NCI-H2171 treated with DMSO at 0.1 percent for 48 hours (cell line): ENCODE measurements at regions not wholly inside any gene's neighbourhood (a gene's known extent, or its start where the extent isn't known, plus 50 kb on each side); places are given as distances from the start of the nearest gene placed in this dataset.
"Not testable (repeated sequence)": the region's sequence is repeated elsewhere in the genome, so short reads cannot be mapped to it uniquely, and the experiment has no call there.

ENCODE experiments used
- DNase-seq: peaks from one replicate; lab custom pipeline; 2025; lab: John Stamatoyannopoulos, UW

DNA sequence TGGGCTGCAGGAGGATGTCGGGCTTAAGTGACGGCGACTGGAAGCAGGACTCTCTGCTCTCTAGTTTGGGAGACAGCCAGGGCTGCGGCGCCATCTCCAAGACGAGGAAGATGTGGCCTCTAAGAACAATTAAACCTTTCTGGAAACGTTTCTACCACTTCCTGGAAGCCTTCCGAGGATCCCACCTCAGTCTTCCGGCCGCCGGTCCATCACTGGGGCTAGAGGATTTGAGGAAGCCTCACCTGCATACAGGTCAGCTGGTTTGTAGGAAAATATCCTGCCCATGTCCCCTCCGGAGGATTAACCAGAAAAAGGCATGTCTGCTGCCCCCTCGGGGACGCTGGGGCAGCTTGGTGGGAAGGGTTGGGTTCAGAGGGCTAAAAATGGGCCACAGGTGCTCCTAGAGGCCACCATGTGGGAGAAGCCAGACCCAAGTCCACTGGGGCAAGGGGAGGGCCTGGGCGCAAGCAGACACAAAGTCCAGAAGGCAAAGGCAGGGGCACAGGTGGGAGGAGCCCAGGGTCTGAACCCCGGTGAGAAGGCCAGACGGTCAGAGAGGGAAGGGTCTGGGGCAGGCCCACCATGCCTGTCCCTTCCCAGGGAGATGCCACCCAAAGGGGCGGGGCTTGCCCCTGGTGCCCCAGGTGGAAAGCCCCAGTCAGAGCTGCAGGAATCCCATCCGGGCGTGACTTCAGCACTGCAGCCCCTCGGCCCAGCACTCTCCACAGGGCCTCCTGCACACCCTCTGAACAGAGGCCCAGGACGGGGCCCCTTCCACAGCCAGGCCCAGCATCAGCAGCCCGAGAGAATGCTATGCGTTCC, 82.2 kb upstream of the ID2 start:
- DNase-seq, result no peak

DNA sequence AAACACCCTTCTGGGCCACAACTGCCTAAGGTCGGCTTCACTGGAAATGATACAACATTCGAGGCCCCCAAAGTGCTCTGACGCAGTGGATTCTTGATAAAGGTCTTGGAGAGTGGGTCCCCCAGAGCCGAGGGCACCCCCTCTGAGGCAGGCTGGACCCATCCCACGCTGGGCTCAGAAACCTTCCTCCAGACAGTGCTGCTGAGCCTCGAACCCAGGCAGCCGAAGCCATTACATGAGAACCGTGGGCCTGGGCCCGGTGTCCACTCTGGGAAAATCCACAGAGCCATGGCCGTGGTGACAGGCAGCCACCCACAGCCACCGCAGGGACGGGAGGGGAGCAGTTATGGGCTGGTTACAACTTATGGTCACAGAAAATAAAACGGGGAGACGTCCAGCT, 81.4 kb upstream of the ID2 start:
- no peak for DNase-seq

DNA sequence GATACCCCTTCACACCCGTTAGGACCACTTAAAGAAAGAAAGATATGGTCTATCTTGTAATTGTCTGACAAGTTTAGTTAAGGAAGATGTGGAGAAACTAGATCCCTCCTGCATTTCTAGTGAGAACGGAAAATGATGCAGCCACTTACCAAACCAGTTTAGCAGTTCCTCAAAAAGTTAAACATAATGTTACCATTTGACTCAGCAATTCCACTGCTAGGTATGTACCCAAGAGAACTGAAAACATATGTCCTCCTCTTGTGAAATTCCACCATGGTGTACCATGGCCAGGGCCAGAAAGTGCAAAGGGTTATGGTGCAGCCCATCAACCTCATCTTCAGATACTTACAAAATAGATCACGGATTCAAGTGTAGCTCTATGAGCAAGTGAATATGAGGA, 79.0 kb upstream of the ID2 start:
- DNase-seq, result no peak

DNA sequence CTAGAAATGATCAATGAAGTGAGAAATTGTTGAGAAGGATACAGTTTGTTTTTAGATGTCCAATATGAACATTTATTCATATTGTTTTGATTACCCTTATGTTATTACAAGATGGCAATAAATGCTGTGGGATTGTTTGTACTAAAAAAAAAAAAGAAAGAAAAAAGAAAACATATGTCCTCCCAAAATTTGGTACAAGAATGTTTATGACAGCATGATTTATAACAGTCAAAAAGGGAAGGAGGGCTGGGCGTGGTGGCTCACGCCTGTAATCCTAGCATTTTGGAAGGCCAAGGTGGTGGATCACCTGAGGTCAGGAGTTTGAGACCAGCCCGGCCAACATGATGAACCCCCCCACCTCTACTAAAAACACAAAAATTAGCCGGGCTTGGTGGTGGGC, 78.5 kb upstream of the ID2 start:
- not testable (repeated sequence) for DNase-seq

DNA sequence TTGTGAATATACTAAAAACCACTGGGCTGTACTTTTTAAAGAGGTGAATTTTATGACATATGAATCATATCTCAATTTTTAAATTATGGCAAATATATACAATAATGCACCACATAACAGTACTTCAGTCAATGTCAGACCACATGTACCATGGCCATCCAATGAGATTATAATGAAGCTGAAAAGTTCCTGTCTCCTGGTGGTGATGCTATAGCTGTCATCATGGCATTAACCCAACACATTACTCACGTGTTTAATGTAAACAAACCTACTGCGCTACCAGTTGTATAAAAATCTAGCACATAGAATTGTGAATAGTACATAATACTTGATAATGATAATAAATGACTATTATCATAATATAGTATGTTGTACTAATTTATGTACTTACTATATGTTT, 77.6 kb upstream of the ID2 start:
- DNase-seq, result no peak

DNA sequence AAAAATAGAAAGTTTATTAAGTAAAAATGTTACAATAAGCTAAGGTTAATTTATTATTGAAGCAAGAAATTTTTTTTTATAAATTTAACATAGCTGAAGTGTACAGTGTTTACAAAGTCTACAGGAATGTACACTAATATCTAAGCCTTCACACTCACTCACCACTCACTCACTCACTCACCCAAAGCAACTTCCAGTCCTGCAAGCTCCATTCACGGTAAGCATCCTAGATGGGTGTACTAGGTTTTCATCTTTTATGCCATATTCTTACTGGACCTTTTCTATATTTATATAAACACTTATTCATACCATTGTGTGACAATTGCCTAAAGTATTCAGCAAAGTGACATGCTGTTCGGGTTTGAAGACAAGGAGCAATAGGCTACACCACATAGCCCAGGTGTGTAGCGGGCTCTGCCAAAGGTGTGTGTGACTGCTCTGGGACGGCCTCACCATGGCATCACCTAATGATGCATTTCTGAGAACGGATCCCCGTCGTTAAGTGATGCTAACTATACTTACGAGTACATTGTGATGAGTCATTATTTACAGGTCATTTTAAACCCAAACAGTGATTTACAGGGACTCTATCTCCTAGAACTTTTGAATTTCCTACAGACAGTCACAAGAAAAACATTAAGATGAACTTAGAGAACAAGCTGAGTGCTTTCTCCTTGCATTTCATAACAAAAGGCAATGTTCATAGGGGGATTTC, 76.3 kb upstream of the ID2 start:
- no peak for DNase-seq

DNA sequence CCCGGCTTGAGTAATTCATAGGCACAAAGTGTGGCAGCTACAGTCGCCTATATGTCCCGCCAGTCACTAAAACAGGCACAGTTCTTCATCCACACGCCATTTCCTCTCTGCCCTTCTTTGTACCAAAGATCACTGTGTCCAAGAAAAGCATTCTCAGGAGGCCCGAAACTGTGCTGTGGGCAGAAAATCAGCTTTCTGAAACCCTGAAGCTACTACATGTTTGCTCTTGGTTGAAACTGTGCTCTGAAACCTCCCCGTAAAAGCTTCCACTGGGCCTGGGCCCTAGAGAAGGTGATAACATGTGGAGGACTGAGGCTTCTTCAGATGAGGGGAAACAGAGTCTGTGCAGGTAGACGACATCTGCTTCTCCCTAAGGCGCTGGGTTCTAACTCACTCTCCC, 75.6 kb upstream of the ID2 start:
- no peak for DNase-seq

DNA sequence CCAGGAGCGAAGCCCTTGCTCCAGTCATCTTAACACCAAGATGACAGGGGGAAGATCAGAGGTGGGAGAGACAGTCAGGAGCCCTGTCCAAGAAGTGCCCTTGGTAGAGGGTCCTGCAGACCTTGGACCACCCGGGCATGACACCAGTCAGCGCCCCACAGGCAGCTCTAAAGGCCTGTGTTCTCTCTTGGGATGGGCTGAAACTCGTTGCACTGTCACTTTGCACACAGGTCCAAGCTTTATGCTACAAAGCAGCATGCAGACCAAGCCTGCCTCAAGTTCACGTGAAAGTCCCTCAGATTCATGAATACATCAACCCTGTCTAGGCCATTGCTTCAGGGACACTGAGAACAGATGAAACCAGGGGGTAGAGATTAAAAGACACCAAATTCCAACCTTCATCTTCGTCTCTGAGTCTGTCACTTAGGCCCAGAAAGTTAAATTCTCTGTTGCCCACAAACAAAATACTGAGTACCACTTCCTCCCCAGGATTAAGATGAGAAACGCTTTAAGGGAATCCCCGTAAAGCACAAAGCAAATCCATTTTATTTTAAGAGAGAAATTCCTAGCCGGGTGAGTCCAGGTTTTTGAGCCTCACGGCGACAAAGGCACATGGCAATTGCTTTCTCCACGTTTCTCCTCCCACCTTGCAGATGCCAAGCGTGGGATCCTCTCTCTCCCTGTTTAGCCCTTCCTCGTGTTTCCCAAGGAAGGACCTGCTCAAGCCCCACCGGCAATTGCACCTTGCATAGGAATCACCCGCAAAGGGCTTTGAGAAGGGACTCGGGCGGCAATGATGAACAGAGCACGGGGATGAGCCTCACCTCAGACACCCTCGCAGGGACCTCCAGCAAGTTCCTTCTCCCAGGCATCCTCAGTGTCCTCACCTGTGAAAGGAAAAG, 75.0 kb upstream of the ID2 start:
- no peak for DNase-seq

DNA sequence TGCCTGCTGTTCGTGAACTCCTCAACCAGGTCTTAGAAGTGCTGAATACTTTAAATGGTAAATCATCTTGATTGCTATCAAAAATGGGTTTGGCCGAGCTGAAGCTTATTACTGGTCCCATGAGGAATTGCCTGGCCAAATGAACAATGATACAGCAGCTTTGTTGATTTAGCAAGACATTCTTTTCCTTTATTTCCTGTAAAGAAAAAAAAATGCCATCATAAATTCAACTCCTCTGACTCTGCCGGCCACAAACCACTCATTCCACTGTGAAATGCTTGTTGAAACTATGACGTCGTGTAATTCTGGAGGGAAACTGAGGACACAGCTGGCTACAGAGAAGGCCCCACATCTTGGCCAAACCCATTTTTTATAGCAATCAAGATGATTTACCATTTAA, 74.2 kb upstream of the ID2 start:
- DNase-seq, result no peak

DNA sequence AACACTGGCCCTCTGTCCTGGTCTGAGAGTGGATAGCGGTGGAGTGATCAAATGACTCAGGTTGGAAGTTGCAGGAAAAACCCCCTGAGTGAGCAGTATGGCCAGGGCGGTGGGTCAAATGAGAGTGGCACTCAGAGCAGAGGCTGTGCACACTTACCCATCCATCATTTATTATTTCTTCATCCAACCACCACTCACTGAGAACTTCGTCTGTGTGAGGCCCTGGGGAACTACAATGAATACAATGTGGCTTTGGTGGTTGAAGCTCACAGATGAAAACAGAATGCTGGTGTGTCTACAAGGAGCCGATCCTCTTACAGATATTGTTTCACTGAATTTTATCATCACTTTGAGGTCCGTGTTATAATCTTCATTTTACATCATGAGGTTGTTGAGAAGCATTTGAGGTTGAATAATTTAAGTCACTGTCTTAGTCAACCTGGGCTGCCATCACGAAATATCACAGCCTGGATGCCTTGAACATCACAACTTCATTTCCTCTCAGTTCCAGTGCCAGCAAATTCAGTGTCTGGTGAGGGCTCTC, 73.4 kb upstream of the ID2 start:
- no peak for DNase-seq

DNA sequence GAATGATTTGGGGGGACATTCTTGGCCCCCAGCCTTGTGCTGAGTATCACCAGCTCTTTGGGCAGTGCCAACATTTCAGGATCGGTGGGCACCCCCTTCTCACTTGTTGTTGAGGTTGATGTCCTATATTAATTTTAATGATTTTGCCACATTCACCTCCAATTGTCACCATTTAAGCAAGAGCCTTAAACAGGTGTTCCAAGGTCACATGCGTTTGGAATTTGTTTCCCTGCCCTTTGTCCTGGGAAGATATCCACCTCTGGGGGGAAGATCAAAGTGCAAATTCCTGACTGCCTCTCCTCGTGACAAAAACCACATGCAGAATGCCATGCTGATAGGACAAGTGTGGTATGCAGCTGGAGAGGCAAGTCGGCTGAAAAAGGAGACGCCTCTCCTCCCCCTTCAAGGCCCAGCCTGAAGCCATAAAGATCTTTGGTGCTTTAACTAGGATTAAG, 72.5 kb upstream of the ID2 start:
- no peak for DNase-seq

DNA sequence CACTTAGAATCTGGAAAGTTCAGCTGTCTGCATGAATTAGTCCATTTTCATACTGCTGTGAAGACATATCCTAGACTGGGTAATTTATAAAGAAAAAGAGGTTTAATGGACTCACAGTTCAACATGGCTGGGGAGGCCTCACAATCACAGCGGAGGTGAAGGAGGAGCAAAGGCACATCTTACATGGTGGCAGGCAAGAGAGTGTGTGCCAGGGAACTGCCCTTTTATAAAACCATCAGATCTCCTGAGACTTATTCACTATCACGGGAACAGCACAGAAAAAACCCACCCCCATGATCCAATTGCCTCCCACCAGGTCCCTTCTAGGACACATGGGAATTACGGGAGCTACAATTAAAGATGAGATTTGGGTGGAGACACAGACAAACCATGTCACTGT, 71.1 kb upstream of the ID2 start:
- DNase-seq, result not testable (repeated sequence)

DNA sequence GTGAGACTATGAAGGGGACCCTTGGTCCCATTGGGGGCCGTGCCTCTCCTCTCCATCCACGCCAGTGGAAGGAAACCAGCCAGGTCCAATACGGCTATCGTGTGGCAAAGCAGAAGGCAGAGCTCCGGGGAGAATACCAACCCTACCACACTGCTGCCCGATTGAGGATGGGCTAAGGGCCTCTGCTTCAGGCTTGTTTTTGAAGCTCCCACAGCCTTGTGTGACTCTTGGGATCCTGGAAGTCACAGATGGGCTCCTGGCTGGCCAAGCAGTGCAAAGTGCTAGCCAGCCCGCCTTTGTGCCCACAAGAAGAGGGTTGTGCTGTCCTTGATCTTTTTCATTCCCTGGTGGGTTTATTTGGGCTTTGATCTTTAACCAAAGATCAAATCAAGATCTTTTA, 70.6 kb upstream of the ID2 start:
- DNase-seq, result no peak

DNA sequence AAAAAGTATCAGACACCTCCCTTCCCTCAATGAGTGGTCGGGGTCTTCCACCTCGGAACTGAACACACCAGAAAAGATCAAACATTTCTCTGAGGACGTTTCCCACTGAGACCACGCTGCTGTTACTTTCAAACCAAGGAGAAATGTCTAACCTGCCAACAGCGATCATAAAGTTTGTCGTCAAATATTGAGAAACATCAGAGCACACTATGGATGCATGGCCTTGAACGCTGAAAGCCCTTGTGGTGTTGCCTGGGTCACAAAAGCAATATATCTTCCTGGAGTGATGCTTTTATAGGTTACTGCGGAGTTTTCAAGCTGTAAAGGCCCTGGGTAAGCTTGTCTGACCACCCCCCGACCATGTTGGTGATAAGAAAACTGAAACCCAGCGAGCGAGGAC, 70.2 kb upstream of the ID2 start:
- DNase-seq, result no peak

DNA sequence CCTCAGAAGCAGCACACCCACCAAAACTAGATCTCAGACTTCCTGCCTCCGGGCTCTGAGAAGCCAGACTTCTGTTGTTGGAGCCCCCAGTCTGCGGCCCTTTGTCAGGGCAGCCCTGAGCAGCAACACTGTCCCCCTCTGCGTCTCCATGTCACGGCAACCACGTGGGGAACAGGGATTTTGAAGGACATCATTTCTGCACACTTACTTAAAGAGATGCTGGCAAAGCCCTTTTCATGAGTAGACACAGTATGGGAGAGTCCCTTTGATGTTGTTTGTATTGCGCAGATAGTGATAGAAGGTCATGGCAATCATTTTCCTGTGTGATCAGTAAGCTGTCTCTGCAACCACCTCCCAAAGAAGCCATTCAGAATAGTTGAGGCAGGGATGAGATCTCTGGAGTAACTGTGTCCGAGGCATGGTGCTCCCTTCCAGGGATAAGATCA, 69.1 kb upstream of the ID2 start:
- no peak for DNase-seq

DNA sequence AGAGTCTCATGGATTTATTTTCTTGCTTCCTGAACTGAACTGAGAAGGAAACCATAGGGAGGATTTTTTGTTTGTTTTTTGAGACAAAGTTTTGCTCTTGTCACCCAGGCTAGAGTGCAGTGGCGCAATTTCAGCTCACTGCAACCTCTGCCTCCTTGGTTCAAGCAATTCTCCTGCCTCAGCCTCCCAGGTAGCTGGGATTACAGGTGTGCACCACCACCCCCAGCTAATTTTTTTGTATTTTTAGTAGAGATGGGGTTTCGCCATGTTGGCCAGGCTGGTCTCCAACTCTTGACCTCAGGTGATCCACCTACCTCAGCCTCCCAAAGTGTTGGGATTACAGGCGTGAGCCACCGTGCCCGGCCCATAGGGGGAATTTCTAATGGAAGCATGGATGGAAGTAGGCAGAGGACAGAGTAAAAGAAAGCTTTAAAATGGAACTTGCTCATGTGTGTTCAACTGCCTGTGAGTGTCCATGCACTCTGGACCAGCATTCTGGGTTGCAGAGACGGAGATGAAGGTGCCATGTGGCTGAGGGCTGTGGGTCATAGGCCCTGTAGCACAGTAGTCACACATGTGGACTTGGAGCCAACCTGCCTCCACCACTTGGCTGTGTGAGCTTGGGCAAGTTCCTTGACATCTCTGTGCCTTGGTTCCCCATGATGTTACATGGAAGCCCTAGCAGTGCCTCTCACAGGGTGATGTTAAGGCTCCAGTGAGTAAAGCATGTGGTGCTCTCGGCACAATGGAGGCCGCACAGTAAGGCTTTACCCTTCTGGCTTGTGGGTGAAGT, 68.5 kb upstream of the ID2 start:
- DNase-seq, result not testable (repeated sequence)

DNA sequence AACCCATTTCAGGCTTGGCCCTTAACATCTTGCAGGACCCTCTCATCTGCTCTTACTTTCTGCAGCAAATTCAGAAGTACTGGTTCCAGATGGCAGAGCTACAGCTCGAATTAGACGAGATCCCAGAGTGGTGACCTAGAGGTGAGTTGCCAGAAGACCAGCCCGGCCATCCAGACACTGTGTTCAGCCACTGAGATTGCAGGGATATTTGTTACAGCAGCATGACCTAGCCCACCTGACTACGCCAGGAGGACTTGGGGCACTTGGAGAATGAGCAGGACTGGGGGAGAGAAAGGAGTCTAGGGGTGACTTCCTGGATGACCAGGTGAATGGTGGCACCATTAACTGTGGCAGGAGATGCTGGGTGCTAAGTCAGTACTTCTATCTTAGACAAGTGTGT, 67.2 kb upstream of the ID2 start:
- no peak for DNase-seq

DNA sequence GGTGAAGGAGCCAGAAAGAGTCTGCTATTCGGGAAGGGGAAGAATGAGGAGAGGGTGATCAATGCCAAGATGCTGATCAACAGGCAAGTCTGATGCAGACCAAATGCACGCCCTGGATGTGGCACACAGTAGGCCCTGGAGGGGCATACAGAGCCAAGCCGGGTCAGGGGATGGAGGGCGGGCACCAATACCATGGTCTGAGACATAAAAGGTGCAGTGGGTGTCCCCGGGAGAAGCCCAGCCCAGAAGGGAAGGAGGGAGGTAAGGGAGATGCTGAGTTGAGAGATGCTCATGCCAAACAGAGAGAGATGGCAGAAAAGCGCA, 66.6 kb upstream of the ID2 start:
- no peak for DNase-seq

DNA sequence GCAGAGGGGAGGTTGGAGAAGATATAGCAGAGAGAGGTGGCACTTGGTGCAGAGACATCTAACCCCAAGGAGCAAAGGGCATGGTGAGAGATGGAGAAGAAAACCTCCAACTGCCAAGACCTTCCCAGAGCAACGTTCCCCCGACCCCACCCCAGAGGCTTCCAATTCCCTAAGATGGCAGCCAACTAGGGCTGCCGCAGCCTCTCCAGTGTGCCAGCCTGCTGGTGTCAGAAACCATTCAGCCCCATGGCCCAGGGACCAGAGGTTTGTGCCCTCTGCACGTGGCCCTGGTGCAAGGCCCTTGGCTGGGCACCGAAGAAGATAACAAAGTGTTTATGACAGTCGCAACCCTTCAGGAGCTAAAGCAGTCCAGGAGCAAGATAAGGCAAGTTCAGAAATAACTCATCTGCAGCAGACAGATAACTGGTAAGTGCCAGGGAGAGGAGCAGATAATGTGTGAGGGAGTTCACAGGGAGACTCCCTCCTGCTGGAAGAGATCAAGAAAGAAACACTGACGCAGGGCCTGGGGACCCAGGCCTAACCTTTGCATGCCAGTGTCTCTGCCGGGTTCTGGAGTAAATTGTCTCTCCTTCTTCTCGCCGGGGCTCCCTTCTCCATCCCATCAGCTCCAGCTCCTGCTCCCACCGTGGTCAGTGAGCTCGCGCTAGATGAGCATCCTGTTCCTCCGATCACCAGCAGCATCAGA, 66.1 kb upstream of the ID2 start:
- no peak for DNase-seq

DNA sequence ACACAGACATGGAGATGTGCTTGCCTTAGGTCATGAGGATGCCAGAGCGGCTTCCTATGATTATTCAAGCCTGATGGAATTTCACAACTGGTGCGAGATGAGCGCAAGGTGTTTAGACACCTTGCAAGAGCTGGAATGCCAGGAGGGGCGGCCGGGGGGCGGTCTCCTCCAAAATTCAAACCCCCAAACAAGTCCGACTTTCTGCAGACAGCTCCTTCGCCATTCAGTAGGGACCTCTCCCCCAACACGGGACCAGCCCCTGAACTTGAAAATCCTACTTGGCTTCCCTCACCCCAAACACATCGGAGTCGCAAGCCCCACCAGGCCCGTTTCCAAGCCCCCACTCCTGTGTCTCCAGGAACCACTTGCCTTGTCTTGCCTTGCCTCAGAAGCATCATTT, 64.8 kb upstream of the ID2 start:
- DNase-seq, result no peak

DNA sequence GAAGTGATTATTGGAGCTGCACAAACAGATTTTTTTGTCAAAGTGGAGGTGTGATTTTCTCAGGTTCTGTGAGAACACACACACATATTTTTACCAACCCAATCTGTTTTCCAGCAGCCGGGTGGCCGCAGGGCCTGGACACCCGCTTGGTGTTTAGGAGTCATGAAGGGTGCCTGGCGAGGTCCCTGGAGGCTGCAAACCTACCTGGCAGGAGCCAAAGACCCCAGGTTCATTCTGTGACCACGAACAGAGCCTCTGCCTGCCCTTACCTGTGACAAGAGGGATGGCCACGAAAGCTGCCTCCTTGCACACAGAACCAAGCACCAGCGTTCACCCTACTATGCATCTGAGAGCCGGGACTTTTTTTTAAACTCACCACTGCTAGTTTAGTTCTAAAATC, 64.3 kb upstream of the ID2 start:
- DNase-seq, result no peak
